Right atrium auricular region (tissue), 2 donors: ENCODE measurements at regions not wholly inside any gene's neighbourhood (a gene's known extent, or its start where the extent isn't known, plus 50 kb on each side); places are given as distances from the start of the nearest gene placed in this dataset.

Source experiments
- DNase-seq: peaks from one replicate; pipeline ENCODE4 v3.0.0-alpha.2; 2019; ENCODE audit warnings: low spot score
- H3K27ac ChIP-seq, 2 donors: fragments of 200-600 bp; sonication (generic); 1 replicate in 1 of 2; 2 replicates in 1 of 2; pipeline ENCODE4 v1.5.1; 2016 to 2019
- H3K27me3 ChIP-seq, 2 donors: fragments of 200-600 bp; sonication (generic); one replicate each; pipeline versions ENCODE4 v1.5.1 to v1.6.0; 2017 to 2019
- H3K36me3 ChIP-seq: fragments of 200-600 bp; sonication (generic); one replicate; pipeline ENCODE4 v1.5.1; 2016
- H3K4me1 ChIP-seq, 2 donors: fragments of 200-600 bp; sonication (generic); one replicate each; pipeline versions ENCODE4 v1.5.1 to v1.6.0; 2017 to 2019
- H3K4me3 ChIP-seq, 2 donors: fragments of 200-600 bp; sonication (generic); 1 replicate in 1 of 2; 2 replicates in 1 of 2; pipeline ENCODE4 v1.5.1; 2017 to 2019; ENCODE audit warnings: mild to moderate bottlenecking in 1 of 2, moderate library complexity in 1 of 2
- H3K9me3 ChIP-seq, 2 donors: fragments of 200-600 bp; sonication (generic); one replicate each; pipeline ENCODE4 v1.5.1; 2019
- CTCF ChIP-seq, 2 donors: fragments of 200-600 bp; sonication (generic); IDR thresholded peaks; one replicate each; pipeline ENCODE4 v1.5.1; 2019; ENCODE audit warnings: antibody characterized with exemption in 2 of 2

- DNase-seq = no peak
- Histone ChIP-seq H3K4me3 (no peak overlapping the region), H3K27me3 (no peaks in the 10 kb centered on the region), H3K36me3 (no peaks in the 10 kb centered on the region), H3K4me1 (no peaks in the 10 kb centered on the region), H3K27ac (no peak overlapping the region), H3K9me3 (peaks cover 0 to 6% of the 10 kb centered on the region in 2 donors)
- TF ChIP-seq CTCF (IDR thresholded peaks at IDR 0.05) = no peak
Measured at GRCh38 chr2:3051266-3051665, 326.4 kb downstream of the EIPR1 start.

- no peak for DNase-seq
- TF ChIP-seq CTCF (IDR thresholded peaks at IDR 0.05) = no peak
- Histone ChIP-seq H3K36me3 (no peaks in the 10 kb centered on the region), H3K4me1 (peaks cover 0 to 16% of the 10 kb centered on the region in 2 donors), H3K9me3 (no peaks in the 10 kb centered on the region), H3K27ac (no peak overlapping the region), H3K27me3 (no peaks in the 10 kb centered on the region), H3K4me3 (no peak overlapping the region)
Measured at GRCh38 chr2:3046170-3046865, 331.3 kb downstream of the EIPR1 start.

GRCh38 chr2:3045318-3045921, 332.2 kb downstream of the EIPR1 start:
- Histone ChIP-seq H3K27ac (no peak overlapping the region), H3K9me3 (no peaks in the 10 kb centered on the region), H3K36me3 (no peaks in the 10 kb centered on the region), H3K27me3 (no peaks in the 10 kb centered on the region), H3K4me3 (no peak overlapping the region), H3K4me1 (peaks cover 0 to 22% of the 10 kb centered on the region in 2 donors)
- no peak for TF ChIP-seq CTCF (IDR thresholded peaks at IDR 0.05)
- DNase-seq = no peak

GRCh38 chr2:3044587-3045317, 332.9 kb downstream of the EIPR1 start:
- Histone ChIP-seq H3K9me3 (no peaks in the 10 kb centered on the region), H3K36me3 (no peaks in the 10 kb centered on the region), H3K4me1 (peaks cover 0 to 22% of the 10 kb centered on the region in 2 donors), H3K4me3 (no peak overlapping the region), H3K27ac (no peak overlapping the region), H3K27me3 (no peaks in the 10 kb centered on the region)
- no peak for DNase-seq
- TF ChIP-seq CTCF (IDR thresholded peaks at IDR 0.05) = no peak

GRCh38 chr2:3043726-3044125, 333.9 kb downstream of the EIPR1 start:
- Histone ChIP-seq H3K9me3 (no peaks in the 10 kb centered on the region), H3K27ac (no peak overlapping the region), H3K4me1 (peaks cover 0 to 22% of the 10 kb centered on the region in 2 donors), H3K4me3 (no peak overlapping the region), H3K36me3 (no peaks in the 10 kb centered on the region), H3K27me3 (no peaks in the 10 kb centered on the region)
- TF ChIP-seq CTCF (IDR thresholded peaks at IDR 0.05) = no peak
- peak; percentile 47 for DNase-seq
